ENCODE measurements at regions not wholly inside any gene's neighbourhood (a gene's known extent, or its start where the extent isn't known, plus 50 kb on each side); places are given as distances from the start of the nearest gene placed in this dataset.

GRCh38 chr6:93954584-93954983, 535.2 kb upstream of the EPHA7 start:
- no peak for TF ChIP-seq CTCF (conservative IDR thresholded peaks at IDR 0.05)
- no peak for TF ChIP-seq EZH2 (IDR thresholded peaks at IDR 0.05; ENCODE audit: low read depth)
